Activated CD4-positive, alpha-beta T cell treated with anti-CD3 and anti-CD28 coated beads for 48 hours (primary cell): ENCODE measurements at regions not wholly inside any gene's neighbourhood (a gene's known extent, or its start where the extent isn't known, plus 50 kb on each side); places are given as distances from the start of the nearest gene placed in this dataset.
A peak's percentile ranks its signal among the peaks of the same experiment; 100 is the strongest.
"Not testable (repeated sequence)": the region's sequence is repeated elsewhere in the genome, so short reads cannot be mapped to it uniquely, and the experiment has no call there.

Source experiments
- DNase-seq: peaks from one replicate; pipeline ENCODE4 v3.0.0-alpha.2; 2020

- no peak for DNase-seq
Observed at GRCh38 chr12:67091204-67091603, 178.0 kb upstream of the CAND1 start.

GRCh38 chr12:67091678-67092077, 177.5 kb upstream of the CAND1 start:
- DNase-seq, result no peak

- not testable (repeated sequence) for DNase-seq
Observed at GRCh38 chr12:67092934-67093333, 176.2 kb upstream of the CAND1 start.

- no peak for DNase-seq
Observed at GRCh38 chr12:67096533-67097318, 172.4 kb upstream of the CAND1 start.

GRCh38 chr12:67099858-67100257, 169.3 kb upstream of the CAND1 start:
- no peak for DNase-seq

- DNase-seq, result no peak
Observed at GRCh38 chr12:67103521-67103920, 165.6 kb upstream of the CAND1 start.

- no peak for DNase-seq
Observed at GRCh38 chr12:67107235-67107634, 161.9 kb upstream of the CAND1 start.

GRCh38 chr12:67107751-67108269, 161.3 kb upstream of the CAND1 start:
- no peak for DNase-seq

GRCh38 chr12:67110345-67110744, 158.8 kb upstream of the CAND1 start:
- DNase-seq, result not testable (repeated sequence)

- DNase-seq, result no peak
Observed at GRCh38 chr12:67111182-67111581, 158.0 kb upstream of the CAND1 start.

GRCh38 chr12:67112586-67112985, 156.6 kb upstream of the CAND1 start:
- DNase-seq, result no peak

- no peak for DNase-seq
Observed at GRCh38 chr12:67116134-67116533, 153.0 kb upstream of the CAND1 start.

GRCh38 chr12:67122584-67122983, 146.6 kb upstream of the CAND1 start:
- DNase-seq, result no peak

- no peak for DNase-seq
Observed at GRCh38 chr12:67137256-67137655, 131.9 kb upstream of the CAND1 start.

GRCh38 chr12:67141296-67142018, 127.7 kb upstream of the CAND1 start:
- peak; percentile 34 for DNase-seq

- DNase-seq, result no peak
Observed at GRCh38 chr12:67145692-67146091, 123.5 kb upstream of the CAND1 start.

- no peak for DNase-seq
Observed at GRCh38 chr12:67147030-67147429, 122.1 kb upstream of the CAND1 start.

- peak; percentile 6 for DNase-seq
Observed at GRCh38 chr12:67147447-67147846, 121.7 kb upstream of the CAND1 start.

- DNase-seq, result no peak
Observed at GRCh38 chr12:67148265-67148664, 120.9 kb upstream of the CAND1 start.

- no peak for DNase-seq
Observed at GRCh38 chr12:67151886-67152285, 117.3 kb upstream of the CAND1 start.

GRCh38 chr12:67152451-67152850, 116.7 kb upstream of the CAND1 start:
- no peak for DNase-seq

- DNase-seq, result no peak
Observed at GRCh38 chr12:67154901-67155300, 114.3 kb upstream of the CAND1 start.

GRCh38 chr12:67155863-67156262, 113.3 kb upstream of the CAND1 start:
- no peak for DNase-seq

- DNase-seq, result peak; percentile 60
Observed at GRCh38 chr12:67161322-67161918, 107.7 kb upstream of the CAND1 start.
